22Rv1 (cell line): ENCODE measurements at regions not wholly inside any gene's neighbourhood (a gene's known extent, or its start where the extent isn't known, plus 50 kb on each side); places are given as distances from the start of the nearest gene placed in this dataset.

Experiments
- H3K27ac ChIP-seq: fragments of 450-650 bp; 2 replicates; pipeline ENCODE4 v1.5.1; 2017
- ZFX ChIP-seq: fragments of 450-650 bp; IDR thresholded peaks from 2 replicates; pipeline ENCODE4 v1.6.1; 2017; ENCODE audit warnings: antibody characterized with exemption, borderline replicate concordance
- TF ChIP-seq, protein P1 (sequence below): fragments of 450-650 bp; IDR thresholded peaks from 2 replicates; pipeline ENCODE4 v1.5.1; 2017; ENCODE audit warnings: mild to moderate bottlenecking

DNA sequence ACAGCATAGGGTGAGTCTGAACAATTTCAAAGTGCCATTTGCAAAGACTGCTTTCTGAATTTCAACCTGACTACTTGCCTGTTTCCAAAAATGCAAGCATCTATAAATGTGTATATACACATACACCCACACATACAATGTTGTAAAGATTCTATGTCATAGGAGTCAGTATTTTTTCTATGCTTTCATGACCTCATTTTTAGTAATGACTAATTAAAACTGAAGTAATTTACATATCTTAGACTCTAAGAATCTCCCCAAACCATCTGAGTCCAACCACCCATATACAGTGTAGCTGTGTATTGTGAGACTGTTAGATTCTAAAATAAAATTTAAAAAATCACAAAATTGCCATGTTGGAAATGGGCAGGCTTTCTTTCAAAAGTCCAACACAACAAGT is 162.0 kb upstream of the STK17B start:
- no peak overlapping the region for H3K27ac ChIP-seq
- TF ChIP-seq ZFX = no peak
- TF ChIP-seq, protein P1, sequence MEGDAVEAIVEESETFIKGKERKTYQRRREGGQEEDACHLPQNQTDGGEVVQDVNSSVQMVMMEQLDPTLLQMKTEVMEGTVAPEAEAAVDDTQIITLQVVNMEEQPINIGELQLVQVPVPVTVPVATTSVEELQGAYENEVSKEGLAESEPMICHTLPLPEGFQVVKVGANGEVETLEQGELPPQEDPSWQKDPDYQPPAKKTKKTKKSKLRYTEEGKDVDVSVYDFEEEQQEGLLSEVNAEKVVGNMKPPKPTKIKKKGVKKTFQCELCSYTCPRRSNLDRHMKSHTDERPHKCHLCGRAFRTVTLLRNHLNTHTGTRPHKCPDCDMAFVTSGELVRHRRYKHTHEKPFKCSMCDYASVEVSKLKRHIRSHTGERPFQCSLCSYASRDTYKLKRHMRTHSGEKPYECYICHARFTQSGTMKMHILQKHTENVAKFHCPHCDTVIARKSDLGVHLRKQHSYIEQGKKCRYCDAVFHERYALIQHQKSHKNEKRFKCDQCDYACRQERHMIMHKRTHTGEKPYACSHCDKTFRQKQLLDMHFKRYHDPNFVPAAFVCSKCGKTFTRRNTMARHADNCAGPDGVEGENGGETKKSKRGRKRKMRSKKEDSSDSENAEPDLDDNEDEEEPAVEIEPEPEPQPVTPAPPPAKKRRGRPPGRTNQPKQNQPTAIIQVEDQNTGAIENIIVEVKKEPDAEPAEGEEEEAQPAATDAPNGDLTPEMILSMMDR = no peak

DNA sequence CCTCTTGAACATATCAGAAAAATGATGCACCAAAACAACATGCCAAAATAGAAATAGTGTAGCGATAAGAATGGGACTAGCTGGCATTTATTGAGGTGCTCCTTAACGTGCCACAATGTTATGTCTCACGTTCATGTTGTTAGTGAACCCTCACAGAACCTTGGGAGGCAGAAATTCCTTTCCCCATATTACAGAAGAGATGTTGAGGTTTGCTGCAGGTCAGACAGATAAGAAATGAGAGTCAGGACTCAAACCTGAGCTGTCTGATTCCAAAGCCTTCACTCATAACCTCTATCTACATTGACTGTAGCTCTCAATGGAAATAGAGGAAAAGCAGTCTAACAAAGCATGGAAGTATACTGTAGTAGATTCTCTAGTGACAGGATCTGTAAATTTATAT is 163.3 kb upstream of the STK17B start:
- no peak overlapping the region for H3K27ac ChIP-seq
- TF ChIP-seq, protein P1 = no peak
- TF ChIP-seq ZFX = no peak

DNA sequence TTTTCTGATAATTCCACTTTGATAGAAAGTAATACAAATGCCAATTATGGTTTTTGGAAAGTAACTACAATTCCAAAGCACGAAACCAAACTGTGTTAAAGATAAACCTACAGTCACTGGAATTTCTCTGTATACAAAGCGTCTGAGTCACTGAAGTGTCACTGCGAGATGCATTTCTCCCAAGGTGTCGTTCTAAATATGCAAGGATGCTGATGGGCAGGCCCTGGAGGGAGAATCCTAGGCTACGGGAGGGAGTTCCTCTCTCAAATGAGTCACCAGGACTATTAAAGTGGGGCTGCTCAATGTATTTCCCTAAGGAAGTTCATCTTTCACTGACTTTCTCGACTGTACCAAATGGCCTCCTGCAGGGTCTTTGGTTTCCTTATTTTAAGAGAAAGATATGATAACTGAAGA is 163.8 kb upstream of the STK17B start:
- TF ChIP-seq, protein P1 = no peak
- no peak for TF ChIP-seq ZFX
- no peak overlapping the region for H3K27ac ChIP-seq

DNA sequence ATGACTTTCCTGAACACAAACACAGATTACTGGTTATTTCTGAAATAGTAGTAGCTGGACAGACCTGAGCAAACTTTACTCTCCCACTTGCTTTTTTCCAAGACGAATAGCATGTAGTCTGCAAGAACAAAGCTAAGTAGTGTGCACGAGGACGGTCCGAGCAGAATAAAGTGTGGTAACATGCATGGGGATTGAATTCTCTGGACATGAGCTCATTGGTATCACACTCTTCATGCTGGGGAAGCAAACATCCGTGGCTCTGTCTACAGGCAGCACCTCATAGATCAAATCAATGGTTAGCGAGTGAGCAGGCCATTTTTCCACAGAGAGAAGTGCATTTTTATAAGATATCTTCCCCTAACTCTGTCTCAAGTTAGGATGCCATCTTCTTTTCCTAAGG is 164.8 kb upstream of the STK17B start:
- TF ChIP-seq, protein P1 = no peak
- no peak for TF ChIP-seq ZFX
- no peak overlapping the region for H3K27ac ChIP-seq

DNA sequence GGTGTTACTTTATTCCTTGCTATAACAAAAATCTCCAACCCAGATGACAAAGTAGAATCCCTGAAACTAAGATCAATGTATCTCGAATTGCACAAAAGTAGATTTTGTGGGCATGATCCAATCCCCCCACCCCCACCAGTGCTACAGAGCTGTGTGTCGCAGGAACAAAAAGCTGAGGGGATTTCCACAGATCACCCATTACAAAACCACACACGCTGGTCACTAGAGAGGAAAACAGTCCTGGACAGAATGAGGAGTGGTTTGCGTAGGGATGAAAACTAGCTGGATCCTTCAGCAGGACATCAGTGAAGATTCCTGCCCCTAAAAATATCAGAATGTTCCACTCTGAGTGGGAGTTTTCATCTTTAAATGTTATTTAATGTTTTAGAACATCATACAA is 165.3 kb upstream of the STK17B start:
- TF ChIP-seq, protein P1 = no peak
- no peak for TF ChIP-seq ZFX
- H3K27ac ChIP-seq = no peak overlapping the region

DNA sequence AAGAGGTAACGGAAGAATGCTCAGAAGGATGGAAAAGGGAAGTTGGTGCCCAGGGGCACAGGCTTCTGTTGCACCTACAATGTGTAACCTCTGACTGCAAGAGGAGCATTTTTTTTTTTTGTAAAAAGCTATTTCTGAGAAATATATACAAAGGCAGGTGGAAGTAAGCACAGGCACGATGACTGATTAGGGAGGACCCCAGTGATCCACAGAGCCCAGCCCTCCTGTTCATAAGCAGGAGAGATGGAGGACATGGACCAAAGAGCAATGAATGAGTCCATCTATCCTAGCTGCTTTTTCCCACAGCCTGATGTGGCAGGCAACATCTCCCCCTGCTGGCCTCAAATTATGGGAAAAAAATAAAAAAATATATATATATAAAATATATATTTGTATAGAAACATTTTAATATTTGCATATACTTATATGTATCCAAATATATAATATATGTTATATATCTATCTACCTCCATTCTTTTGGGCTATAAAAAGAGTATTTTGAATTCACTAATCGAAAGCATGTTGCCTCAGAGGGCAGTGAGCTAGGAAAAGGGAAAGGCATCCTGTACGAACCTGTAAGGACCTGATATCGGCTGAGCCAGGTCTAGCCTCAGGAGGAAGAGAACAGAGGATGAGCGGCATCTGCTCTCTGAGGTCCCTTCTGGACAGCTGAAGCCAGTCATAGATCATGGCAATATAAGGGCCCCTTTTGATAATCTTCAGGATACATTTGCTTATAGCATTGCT is 166.0 kb upstream of the STK17B start:
- TF ChIP-seq, protein P1 = peak; percentile 48
- no peak for TF ChIP-seq ZFX
- no peak overlapping the region for H3K27ac ChIP-seq

DNA sequence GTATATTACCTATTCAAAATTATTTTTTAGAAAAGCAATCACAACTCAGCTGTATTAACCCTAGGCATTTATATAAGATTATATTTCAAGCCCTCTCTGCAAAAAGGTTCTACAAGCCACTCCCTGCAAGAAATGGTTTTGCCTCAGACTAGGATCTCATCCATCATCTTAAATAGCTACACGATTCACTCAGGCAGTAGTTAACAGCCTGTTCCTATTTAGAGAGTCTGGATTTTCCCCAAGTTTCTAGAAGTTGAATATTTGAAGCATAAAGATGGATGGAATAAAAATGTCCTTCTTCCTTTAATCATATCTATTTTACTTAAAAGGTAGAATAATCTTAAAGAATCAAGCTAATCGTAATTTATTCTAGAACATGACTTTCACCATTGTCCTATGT is 167.1 kb upstream of the STK17B start:
- no peak overlapping the region for H3K27ac ChIP-seq
- TF ChIP-seq, protein P1 = no peak
- no peak for TF ChIP-seq ZFX
